Urothelium cell line (cell line): ENCODE measurements at regions not wholly inside any gene's neighbourhood (a gene's known extent, or its start where the extent isn't known, plus 50 kb on each side); places are given as distances from the start of the nearest gene placed in this dataset.

ENCODE experiments used
- DNase-seq: peaks from one replicate; pipeline ENCODE4 v3.0.0; 2011; ENCODE audit warnings: low spot score, mixed read lengths
- FAIRE-seq: peaks from 2 replicates; lab custom pipeline; 2011; peaks lifted over from hg19 to GRCh38; lab: Jason Lieb, UNC

- no peak for FAIRE-seq
- DNase-seq: no peak
Observed at GRCh38 chr5:89395111-89395510, 512.1 kb upstream of the MEF2C start.

- DNase-seq (no peak), FAIRE-seq (no peak)
Observed at GRCh38 chr5:89388872-89389271, 505.9 kb upstream of the MEF2C start.

- no peak for DNase-seq
- FAIRE-seq: no peak
Observed at GRCh38 chr5:89384391-89384790, 501.4 kb upstream of the MEF2C start.

- FAIRE-seq: no peak
- DNase-seq: no peak
Observed at GRCh38 chr5:89380635-89381034, 497.7 kb upstream of the MEF2C start.

GRCh38 chr5:89377767-89378455 lies 494.9 kb upstream of the MEF2C start:
- FAIRE-seq: no peak
- DNase-seq: no peak

GRCh38 chr5:89374818-89375521 lies 492.0 kb upstream of the MEF2C start:
- no peak for DNase-seq
- no peak for FAIRE-seq

GRCh38 chr5:89374144-89374784 lies 491.3 kb upstream of the MEF2C start:
- no peak for DNase-seq
- no peak for FAIRE-seq

- FAIRE-seq: no peak
- no peak for DNase-seq
Observed at GRCh38 chr5:89372176-89372575, 489.2 kb upstream of the MEF2C start.

- FAIRE-seq (no peak), DNase-seq (no peak)
Observed at GRCh38 chr5:89371646-89372045, 488.7 kb upstream of the MEF2C start.

- no peak for FAIRE-seq
- no peak for DNase-seq
Observed at GRCh38 chr5:89359046-89359445, 476.1 kb upstream of the MEF2C start.

GRCh38 chr5:89353837-89354551 lies 471.0 kb upstream of the MEF2C start:
- FAIRE-seq (no peak), DNase-seq (no peak)

GRCh38 chr5:89351975-89352374 lies 469.0 kb upstream of the MEF2C start:
- no peak for FAIRE-seq

GRCh38 chr5:89351222-89351621 lies 468.2 kb upstream of the MEF2C start:
- DNase-seq (no peak), FAIRE-seq (no peak)

More at GRCh38 chr5:89351975-89352374, 469.0 kb upstream of the MEF2C start:
- no peak for DNase-seq

- no peak for DNase-seq
- no peak for FAIRE-seq
Observed at GRCh38 chr5:89350684-89351083, 467.7 kb upstream of the MEF2C start.

GRCh38 chr5:89349246-89349980 lies 466.4 kb upstream of the MEF2C start:
- no peak for DNase-seq
- FAIRE-seq: no peak

- DNase-seq (no peak), FAIRE-seq (no peak)
Observed at GRCh38 chr5:89346573-89346972, 463.6 kb upstream of the MEF2C start.

GRCh38 chr5:89343666-89344065 lies 460.7 kb upstream of the MEF2C start:
- DNase-seq: no peak
- FAIRE-seq: no peak

- FAIRE-seq (no peak), DNase-seq (no peak)
Observed at GRCh38 chr5:89342106-89342876, 459.3 kb upstream of the MEF2C start.

GRCh38 chr5:89338935-89339334 lies 456.0 kb upstream of the MEF2C start:
- no peak for DNase-seq
- no peak for FAIRE-seq

- DNase-seq (no peak), FAIRE-seq (no peak)
Observed at GRCh38 chr5:89336111-89336510, 453.1 kb upstream of the MEF2C start.
